AML-193 (cell line): ENCODE measurements at regions not wholly inside any gene's neighbourhood (a gene's known extent, or its start where the extent isn't known, plus 50 kb on each side); places are given as distances from the start of the nearest gene placed in this dataset.

Experiments used
- DNase-seq, 2 experiments: peaks; one replicate each; lab custom pipeline; 2025; lab: John Stamatoyannopoulos, UW

DNA sequence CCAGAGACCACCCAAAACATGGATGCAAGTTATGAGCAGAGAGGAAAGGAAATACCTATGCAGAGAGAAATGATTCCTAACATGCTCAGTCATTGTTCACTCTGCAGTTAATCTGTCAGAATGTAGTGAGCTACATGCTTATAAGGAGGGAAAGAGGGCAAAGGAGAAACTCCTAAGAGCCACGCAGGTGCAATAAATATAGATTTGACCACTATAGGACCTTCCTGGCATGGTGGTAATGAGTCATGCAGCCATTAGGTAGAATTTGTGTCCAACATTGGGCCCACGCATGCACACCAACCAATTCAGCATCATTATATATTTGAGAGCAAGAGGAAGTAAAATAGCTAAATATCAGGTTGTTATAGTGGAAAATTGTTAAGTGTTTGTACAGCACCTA, 699.9 kb downstream of the DSC3 start:
- no peak for DNase-seq

DNA sequence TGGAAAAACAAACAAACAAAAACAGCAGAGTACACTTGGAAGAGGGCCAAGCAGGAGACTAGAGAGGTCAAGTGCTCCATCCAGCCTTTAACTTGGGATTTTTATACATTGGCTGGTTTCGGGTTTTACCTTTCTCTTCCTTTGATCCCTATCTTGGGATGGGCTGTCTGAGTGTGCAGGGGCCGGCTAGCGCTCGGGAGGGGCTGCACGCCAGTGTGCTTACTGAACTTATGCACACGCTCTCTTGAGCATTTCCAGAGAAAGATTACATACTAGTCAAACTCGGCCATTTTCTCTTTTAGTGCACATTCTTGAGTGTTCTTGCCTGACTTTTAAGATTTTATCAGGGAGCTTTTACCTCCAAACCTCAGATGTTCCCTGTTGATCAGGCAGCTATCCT, 707.8 kb downstream of the DSC3 start:
- no peak for DNase-seq

DNA sequence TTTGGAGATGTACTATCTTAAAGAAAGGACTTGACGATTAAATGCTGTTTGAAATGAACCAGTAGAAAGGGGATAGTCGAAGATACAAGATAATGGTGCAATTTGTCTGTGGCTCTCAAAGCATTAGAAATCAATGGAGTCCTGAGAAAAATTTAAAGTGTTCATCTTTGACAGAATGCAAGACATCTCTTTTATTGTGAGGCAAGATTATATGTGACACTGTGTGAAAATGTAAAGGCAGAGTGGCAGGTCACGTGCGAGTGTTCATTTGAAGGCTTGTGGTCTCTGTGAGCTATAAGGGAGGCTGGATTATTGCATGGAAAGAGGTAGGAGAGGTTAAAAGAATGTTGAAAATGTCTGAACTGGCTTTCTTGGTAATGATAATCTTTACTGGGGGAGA, 709.2 kb downstream of the DSC3 start:
- DNase-seq: no peak

DNA sequence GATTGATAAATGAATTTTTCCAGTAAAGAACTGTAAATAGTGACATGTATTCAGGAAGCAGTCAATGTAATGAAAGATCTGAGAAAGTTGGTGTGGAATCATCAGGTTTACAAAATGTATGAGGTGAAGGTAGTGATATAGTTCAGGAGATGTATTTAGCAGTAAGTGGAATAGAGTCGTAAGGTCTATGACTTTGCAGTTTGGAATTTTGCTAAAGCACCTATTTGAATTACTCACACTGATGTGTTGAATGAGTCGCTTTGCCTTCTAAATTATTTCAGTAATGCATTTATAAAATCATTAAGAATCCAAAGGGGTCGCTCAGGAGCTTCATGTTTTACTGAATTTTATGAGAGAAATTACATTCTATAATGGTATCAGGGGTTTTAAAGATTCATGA, 713.7 kb downstream of the DSC3 start:
- DNase-seq: no peak

DNA sequence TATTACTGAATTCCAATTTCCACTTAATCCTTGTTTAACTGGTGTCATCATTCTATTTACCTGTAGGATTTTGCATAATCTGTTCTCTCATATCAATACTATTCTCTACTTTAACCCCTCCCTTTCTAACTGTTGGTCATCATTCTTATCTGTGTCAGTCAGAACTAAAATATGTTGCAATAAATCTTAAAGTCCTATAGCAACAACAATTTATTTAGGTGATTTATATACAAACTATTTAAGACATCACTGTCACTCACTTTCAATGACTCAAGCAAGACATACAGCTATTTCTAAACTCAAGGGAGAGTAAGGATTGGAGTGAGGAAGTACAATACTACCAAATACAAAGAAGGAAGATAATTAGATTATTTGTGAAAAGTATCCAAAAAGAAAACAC, 740.4 kb downstream of the DSC3 start:
- DNase-seq: no peak

DNA sequence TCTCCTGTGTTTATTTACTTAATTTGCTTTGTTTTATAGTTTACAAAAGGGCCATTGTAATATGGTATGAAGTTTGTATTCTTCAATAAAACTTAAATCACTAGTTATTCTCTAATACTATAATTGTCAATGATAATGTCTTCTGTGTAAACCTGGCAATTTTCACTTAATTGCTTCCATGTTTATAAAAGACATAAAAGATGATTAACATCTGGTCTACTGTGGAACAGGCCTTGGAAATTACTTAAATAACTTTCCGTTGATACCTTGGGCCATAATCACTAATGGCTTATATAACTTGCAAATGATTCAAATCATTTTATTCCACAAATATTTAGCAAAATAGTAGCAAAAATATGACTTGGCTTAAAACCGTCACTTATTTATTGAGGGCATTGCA, 743.8 kb downstream of the DSC3 start:
- DNase-seq: no peak

DNA sequence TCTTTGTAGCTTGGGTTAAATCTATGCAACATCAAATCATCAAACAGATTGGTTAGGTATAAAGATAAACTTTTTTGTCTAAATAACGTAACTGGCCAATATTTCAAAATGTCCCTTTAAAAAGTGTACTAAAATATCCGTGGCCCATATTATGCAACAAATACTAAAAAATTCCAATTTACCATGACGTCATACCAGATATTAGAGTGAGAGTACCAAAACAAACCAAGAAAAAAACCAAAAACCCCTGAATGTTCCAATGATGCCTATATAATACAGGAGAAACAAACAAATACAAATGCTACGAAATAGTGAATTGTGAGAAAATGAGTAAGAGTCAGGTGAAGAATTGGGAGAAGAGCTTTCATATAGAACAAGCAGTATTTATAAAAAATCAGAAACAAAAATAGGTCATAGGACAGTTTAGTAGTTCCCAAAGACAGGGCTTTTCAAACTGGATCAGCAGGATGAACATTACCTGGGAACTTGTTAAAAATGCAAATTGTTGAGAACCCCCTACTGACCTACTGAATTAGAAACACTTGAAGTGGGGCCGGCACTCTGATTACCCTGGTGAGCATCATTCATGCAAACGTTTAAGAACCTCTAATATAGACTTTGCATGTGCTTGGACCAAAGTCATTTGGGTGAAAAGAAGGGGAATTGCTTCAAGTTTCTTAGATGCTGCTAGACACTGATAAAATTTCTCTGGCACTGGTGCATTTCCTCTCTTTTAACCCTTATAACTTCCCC, 753.7 kb downstream of the DSC3 start:
- no peak for DNase-seq

DNA sequence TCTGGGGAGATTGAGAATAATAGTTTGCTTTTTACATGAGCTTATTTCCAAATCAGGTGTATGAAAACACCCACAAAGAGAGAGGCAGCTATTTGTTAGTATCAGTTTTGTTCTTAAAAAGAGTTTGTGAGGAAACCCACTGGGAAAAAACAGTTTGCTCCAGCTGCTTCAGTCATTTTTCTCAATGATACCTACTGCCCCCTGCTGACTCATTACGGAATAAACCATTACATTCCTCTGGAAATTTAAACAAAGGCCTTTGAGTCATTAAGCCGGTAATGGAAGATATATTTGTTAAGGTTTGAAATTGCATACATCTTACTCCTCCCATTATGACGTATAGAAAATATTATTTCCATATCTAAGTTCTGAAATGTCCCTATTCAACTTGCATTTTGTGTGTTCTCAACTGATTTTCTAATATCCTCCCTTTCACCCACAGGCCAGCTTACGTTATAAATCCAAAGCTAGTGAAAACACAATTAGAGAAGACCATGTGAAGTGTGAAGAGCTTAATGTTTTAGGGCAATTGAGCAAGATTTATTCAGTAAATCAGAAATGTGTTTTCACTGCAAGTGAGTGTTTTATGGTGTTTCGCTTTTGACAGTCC, 761.6 kb downstream of the DSC3 start:
- peak; percentile 19 to 41 for DNase-seq

DNA sequence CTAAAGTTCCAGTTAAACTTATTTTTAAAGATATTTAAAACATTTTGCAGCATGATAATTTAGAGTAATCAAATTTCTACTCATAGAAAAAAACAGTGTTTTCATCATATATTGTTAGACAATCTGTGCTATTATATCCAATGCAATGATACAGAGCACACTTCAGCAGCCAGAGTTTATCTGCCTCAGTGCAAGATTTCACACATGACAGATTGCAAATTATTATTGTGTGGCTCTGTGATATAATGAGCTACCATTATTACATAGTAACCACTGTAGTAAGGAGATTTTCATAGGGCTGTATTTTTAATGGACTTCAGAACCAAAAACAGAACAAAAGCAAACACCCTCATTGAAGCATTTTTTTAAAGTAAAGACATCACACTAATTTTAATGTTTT, 762.4 kb downstream of the DSC3 start:
- DNase-seq: no peak

DNA sequence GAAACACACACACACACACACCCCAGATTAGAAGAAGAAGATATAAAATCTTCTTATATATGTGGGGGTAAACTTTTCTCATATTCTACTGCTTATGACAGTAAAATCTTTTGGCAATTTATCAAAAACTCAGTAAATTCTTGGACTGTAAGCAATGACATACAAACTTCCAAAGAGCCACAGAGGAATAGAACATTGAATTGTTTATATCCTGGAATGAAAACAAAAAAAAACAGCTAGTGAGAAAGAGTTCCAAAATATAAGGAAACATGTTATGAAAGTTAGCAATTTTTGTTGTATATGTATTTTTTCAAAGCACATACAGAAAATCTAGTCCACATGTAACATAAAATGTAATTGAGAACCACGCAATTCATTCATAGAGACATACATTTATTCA, 764.9 kb downstream of the DSC3 start:
- DNase-seq: no peak

DNA sequence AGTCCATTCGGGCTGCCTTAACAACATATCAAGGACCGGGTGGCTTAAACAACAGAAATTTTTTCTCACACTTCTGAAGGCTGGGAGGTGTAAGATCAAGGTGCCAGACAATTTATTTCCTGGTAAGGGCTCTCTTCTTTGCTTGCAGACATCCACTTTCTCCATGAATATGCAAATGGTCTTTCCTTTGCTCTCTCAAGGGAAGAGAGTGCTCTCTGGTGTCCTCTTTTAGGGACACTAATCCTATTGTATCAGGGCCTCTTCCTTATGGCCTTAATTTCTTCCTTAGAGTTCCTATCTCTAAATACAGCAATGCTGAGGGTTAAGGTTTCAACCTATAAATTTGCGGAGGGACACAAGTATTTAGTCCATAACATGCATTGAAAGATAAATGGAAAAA, 770.8 kb downstream of the DSC3 start:
- no peak for DNase-seq

DNA sequence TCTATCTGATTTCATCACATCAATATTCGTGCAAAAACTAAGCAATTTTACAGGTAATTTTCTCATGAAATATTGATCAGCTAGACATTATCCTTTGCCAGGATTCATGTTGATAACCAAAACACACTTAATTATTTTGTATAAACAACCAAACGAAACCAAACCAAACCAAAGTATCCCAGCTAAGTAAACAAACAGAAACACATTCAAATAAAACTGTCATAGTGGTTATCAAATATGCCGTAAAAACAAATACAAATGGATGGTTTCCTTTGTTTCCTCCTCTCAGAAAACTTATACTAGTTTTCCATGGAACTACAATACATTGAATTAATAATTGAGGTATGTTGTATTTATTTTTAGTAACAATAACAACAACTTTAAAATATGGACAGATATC, 777.4 kb downstream of the DSC3 start:
- no peak for DNase-seq

DNA sequence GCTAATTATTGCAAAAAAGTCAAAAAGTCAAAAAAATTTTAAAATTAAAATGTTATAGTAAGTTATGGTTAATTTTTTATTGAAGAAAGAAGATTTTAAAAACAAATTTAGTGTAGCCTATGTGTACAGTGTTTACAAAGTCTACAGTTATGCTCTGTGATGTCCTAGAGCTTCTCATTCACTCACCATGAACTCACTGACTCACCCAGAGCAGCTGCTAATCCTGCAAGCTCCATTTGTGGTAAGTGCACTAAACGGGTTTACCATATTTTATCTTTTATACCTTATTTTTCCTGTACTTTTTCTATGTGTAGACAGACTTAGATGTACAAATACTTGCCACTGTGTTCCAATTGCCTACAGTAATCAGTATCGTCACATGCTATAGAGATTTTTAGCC, 788.2 kb downstream of the DSC3 start:
- no peak for DNase-seq

DNA sequence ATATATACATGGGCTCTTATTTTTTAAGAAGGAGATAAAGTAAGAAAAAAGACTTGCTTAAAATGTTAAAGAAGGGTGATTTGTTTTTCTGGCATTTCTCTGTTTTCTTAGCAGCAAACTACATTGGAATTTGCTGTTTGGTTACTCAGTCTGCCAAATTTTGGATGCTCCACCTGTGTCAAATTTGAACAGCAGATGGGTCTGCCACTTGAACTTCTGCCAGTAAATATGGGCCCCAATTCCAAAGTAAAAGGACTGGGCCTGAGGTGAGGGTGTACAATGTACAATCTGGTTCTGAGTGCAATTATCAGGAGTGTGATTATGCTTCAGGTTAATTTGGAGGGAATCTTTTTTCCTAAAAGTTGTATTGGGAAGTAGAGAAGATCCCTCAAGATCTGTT, 794.5 kb downstream of the DSC3 start:
- DNase-seq: no peak

DNA sequence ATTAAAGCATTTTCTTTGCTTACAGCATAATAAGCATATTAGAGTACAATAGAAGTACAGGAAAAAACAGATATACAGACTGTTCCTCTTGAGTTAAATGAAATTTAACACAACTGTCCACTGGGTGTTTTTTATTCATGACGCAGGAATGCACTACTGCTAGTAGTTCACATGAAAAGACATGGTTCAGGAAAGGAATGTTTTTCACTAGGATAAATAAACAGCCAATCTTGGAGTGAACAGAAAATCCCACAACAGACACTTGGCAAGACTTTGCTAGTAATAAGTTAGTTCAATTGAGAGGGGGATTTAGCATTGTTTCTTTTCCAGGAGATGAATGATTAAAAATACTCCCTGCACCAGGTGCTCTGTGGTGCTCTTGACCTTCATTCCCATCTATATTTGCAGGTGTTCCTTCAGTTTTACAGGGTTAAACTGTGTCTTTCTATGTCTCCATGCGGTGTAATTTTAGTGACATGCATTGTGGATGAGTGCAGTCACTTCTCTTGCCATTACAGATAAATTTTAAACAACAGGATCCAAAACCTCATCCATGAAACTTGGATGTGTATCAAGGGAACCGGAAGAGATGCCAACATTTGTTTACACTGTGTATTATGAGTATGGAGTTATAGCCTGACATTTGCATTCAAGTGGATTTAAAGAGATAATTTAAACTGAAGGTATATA, 796.6 kb downstream of the DSC3 start:
- DNase-seq: no peak

DNA sequence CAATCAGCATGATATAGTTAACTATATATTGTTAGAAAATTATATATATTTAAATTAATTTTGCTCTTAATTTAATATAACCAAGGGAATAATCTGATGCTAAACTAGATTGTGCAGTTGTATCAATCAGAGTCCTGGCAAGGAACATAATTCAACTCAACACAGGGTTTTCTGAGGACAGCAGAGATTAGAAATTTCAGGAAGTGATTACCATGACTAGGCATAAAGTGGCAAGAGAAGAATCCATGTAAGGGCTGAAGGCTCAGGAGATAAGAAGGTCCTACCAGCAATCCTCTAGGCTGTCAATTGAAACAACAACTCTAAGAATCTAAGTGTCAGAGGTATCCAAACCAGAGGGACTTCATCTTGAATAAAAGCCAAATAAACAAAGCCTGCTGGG, 807.8 kb downstream of the DSC3 start:
- no peak for DNase-seq

DNA sequence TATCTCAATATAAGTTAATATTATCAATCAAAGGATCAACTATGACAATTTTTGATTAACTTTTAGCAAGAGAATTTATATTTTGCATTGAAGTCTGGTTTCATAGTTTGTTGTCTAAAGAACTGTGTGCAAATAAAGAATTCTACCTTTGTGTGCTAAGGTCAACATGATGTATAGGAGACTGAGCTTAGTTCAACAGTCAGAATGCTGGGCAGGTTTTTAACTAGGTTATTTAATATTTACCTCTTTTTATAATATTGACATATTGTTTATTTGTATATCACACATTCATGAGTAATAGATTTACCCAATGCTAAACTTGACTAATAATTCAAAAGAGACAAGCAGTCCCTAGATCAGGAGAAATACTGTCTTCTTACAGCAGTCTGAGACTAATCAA, 831.4 kb downstream of the DSC3 start:
- DNase-seq: no peak

DNA sequence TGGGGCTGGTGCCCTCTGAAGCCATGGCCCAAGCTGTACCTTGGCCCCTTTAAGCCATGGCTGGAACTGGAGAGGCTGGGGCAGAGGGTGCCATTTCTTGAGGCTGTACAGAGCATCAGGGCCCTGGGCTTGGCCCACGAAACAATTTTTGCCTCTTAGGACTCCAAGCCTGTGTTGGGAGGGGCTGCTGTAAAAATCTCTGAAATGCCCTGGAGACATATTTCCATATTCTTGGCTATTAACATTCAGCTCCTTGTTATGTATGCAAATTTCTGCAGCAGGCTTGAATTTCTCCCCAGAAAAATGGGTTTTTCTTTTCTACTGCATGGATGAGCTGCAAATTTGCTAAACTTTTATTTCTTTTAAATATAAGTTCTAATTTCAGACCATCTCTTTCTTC, 834.0 kb downstream of the DSC3 start:
- no peak for DNase-seq

DNA sequence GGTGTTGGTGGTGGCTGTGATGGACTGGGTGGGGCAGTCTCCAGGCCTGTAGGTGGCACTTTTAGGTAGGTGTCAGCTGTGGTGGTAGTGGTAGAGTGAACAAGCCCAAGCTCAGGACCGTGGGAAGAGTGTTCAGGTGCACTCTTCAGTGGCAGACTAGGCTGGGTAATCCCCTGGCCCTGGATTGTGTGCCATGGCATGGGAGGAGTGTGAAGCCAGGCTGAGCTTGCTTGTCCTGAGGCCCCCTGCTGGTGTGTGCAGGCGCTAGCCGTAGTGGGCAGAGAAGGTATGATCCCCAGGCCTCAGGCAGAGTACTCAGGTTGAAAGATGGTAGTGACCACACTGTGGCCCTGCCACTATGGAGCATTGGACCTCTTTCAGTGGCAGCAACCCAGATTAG, 850.3 kb downstream of the DSC3 start:
- no peak for DNase-seq

DNA sequence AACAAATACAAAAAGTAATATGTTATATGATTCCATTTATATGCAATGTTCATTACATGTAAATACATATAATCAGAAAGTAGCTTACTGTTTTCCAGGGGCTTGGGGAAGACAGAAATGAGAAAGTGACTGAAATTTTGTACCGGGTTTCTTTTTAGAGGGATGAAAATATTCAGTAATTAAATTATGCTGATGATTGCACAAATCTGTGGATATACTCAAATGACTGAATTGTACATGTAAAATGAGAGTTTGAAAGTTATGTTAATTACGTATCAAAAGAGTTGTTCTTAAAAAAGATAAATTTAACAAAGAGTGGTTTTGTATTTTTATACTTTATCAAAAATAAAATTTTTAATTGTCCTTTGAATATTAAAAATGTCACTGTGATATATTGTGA, 856.3 kb downstream of the DSC3 start:
- no peak for DNase-seq

DNA sequence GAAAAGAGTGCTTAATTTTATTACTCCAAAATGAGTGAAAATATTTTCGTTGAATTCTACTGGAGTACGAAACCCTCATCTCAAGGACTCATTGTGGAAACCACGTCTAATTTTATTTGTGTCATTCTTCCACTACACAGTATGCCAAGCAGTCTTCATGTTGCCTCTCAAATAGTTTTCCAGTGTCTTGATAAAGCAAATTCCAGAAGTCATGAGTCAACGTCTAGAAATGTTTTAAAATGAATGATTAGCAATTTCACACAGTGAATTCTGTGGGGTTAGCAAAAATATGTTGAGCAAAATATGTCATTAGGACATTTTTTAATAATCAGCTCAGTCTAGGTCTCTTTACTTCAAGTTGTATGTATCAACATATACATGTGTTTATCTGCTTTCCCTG, 865.5 kb downstream of the DSC3 start:
- no peak for DNase-seq

DNA sequence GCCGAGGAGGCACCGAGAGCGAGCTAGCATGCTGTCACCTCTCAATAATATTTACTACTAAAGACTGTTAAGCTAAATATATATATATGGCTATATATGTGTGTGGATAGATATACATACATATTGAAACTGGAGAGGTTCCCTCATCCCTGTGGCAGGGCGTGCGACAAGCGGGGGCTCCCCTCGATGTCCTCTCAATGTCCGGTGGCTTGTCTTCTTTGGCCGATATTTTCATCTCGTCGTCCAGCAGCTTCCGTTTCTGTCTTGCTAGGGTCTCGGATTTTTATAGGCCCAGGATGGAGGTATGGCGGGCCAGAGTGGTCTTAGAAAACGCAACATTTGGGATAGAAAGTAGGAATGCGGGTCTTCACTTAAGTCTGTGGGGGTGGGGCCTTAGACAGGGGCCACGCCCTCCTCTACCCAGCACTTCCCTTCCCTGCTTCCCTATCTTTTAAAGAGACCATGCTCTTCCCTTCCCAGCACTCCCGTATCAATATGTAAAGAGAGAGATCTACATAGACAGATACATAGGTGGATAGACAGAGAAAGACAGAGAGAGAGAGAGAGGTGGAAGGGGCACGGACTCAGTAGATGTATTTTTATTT, 866.8 kb downstream of the DSC3 start:
- DNase-seq: no peak

DNA sequence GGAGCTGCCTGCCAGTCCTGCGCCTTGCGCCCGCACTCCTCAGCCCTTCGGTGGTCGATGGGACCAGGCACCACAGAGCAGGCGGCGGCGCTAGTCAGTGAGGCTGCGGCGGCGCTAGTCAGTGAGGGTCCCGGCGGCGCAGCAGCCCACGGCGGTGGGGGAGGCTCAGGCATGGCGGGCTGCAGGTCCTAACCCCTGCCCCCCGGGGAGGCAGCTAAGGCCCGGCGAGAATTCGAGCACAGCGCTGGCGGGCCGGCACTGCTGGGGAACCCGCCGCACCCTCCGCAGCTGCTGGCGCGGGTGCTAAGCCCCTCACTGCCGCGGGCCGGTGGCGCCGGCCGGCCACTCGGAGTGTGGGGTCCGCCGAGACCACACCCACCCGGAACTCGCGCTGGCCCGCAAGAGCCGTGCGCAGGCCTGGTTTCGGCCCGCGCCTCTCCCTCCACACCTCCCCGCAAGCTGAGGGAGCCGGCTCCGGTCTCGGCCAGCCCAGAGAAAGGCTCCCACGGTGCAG, 867.4 kb downstream of the DSC3 start:
- no peak for DNase-seq
